Stimulated activated CD8-positive, alpha-beta memory T cell treated with anti-CD3 and anti-CD28 coated beads, Interleukin-7, amount 100 ng/mL, for 4 hours (primary cell): ENCODE measurements at regions not wholly inside any gene's neighbourhood (a gene's known extent, or its start where the extent isn't known, plus 50 kb on each side); places are given as distances from the start of the nearest gene placed in this dataset.

Experiments used
- DNase-seq, 2 donors: peaks; one replicate each; pipeline ENCODE4 v3.0.0-alpha.2; 2020; ENCODE audit warnings: low read depth in 2 of 2

DNA sequence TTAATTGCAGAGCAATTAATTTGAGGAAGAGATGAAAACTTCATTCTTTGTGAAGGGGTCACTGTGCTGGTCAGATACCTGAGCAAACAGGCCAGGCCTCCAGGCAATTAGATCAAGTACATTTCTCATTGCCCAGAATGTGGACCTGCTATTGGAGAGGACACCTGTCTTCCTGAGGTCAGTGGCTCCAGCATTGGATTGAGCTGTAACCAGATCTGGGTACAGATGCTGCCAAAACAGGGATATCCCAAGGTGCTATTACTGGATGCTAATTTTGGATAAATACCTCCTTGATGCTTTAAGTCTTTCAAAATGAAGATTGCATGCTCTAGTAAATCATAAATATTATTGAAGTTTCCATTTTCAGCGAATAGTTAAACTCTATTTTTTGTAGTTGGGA, 131.5 kb downstream of the FAM161A start:
- no peak for DNase-seq

- no peak for DNase-seq
Measured at GRCh38 chr2:61721382-61721781, 132.5 kb downstream of the FAM161A start.

- no peak for DNase-seq
Measured at GRCh38 chr2:61720911-61721310, 132.9 kb downstream of the FAM161A start.

DNA sequence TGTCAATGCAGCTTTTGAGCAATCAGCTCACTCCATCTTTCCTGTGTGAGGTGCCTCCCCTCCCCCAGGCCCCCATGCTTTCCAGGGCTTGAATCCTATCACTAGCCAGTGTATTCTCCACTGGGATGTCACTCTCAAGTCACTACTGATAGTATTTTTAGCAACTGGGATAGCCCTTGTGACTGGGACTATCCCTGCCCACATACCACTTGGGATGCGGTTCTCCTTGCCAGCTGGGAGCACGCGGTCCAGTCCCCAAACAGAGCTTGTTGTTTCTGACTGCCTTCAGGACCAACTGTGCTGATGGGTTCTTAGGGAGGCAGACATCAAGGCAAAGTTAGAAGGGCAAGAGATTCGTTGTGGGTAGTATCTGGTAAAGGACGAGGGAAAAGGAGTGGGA, 134.9 kb downstream of the FAM161A start:
- no peak for DNase-seq

DNA sequence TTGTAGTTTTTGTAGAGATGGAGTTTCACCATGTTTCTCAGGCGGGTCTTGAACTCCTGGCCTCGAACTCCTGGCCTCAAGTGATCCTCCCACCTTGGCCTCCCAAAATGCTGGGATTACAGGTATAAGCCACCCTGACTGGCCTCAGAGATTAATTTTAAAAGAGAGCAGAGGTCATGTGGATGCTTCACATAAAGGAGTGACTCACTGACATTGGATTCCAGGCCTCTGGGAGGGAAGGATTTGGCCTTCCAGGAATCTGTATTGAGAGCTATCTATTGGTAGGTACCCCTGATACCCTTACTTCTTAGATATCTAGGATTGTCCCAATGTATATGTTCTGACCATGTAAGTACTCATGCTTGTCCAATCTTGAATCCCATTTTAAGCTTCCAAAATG, 138.4 kb downstream of the FAM161A start:
- DNase-seq: no peak

DNA sequence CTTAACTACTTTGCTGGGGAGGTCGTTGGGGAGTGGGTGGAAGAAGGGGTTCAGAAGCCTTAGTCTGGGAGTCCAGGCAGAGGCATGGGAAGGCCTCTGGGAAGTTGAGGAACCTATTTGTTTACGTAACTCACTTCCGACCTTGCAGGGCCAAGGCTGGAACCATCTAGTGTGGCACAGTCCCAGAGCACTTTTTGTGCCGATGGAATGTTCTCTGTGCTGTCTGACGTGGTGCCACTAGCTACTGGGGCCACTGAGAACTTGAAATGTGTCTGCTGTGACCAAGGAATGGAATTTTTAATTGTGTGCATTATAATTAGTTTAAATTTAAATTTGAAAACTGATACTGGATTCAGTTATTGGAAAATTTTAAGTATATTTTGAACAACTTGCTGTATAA, 139.7 kb downstream of the FAM161A start:
- no peak for DNase-seq

GRCh38 chr2:61713457-61713856, 140.4 kb downstream of the FAM161A start:
- no peak for DNase-seq

DNA sequence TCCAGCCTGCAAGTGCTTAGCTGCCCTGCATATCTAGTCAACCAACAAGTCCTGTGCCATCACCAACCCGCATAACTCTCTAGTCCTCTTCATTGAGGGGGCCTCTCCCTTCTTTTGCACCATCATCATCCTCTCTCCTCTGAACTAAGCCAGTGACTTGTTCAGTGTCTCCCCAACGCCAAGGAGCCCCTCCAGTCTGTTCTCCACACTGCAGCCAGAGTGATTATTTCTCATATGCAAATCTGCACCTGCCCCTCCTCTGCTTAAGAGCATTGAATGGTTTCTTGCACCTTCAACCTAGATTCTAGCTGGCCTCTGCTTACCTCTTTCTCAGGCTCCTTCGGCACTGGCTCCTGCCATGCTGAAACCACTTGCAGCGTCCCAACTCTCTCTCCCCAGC, 141.8 kb downstream of the FAM161A start:
- no peak for DNase-seq

- no peak for DNase-seq
Measured at GRCh38 chr2:61710711-61711110, 143.1 kb downstream of the FAM161A start.

DNA sequence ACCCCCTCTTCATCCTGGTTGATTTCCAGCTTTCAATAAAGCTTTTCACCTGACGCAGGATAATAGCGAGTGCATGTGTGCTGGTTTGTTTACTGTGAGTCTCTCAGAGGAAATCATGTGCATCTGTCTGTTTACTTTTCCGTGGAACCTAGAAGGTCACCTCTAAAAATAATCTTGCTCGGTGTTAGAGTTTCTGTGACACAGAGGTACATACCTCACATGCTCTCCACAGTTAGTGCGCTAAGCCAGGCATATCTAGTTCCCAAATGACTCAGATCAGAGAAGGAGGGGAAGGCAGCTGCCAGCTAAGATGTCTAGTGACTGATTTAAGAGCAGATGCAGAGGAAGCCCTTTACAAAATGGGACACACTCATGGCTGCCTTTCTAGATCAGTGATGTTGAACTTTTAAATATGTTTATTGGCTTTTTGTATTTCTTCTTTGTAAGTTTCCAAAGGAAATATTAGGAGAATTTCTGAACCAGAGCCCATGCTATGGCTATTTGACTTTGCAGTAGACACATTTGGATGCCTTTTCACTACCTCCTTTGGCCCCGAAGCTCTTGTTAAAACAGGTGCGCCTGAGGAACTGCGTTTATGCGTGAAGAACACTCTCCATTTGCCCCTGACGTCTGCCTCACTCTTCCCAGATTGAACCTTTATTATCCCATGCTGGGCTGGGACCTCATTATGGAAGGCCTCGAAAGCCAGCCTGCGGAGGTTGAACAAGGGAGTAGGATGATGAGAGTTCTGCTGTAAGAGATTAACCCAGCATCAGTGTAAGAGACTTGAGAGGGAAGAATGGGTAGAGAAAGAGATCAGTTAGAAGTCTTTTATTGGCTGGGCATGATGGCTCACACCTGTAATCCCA, 145.6 kb downstream of the FAM161A start:
- DNase-seq: no peak

DNA sequence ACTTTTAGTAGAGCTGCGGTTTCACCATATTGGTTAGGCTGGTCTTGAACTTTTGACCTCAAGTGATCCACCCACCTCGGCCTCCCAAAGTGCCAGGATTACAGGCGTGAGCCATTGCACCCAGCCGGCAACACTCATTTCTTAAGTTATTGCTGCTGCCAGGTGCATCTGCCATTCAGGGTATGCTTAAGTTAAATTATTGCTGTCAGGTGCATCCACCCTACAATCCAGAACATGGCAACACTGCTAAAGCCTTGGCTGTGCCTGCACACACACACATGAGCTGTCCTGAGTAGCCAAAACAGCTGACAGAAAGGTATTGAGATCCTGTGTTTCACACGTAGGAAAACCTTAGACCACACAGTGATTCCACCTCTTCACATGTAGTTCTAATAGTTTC, 148.2 kb downstream of the FAM161A start:
- no peak for DNase-seq

DNA sequence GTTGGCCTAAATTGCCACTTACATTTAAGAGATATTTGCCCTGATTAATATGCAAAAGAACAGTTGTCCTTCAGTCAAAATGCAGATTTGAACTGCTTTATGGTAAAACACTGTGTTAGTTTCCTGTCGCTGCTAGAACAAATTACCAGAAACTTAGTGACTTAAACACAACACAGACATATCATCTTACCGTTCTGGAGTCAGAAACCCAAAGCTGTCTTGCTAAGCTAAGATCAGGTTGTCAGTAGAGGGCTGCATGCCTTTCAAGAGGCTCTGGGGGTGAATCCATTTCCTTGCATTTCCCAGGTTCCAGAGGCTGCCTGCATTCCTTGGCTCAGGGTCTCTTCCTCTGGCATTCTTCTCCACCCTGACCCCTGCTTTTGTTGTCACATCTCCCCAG, 149.5 kb downstream of the FAM161A start:
- no peak for DNase-seq

- DNase-seq: no peak
Measured at GRCh38 chr2:61702088-61702467, 151.8 kb downstream of the FAM161A start.

DNA sequence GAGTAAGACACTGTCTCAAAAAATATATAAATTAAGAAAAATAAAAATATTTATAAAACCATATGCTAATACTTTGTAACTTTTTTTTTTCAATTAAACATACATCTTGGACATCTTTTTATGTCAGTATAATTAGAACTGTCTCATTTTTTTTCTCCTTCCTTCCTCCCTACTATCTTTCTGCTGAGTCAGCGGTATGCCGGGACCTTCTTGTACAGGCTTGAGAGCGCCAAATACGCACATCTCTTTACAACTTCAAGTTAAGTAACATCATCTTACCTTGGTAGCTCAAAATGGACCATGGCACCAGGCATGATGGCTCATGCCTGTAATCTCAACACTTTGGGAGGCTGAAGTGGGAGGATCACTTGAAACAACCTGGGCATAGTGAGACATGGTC, 153.4 kb downstream of the FAM161A start:
- DNase-seq: no peak

DNA sequence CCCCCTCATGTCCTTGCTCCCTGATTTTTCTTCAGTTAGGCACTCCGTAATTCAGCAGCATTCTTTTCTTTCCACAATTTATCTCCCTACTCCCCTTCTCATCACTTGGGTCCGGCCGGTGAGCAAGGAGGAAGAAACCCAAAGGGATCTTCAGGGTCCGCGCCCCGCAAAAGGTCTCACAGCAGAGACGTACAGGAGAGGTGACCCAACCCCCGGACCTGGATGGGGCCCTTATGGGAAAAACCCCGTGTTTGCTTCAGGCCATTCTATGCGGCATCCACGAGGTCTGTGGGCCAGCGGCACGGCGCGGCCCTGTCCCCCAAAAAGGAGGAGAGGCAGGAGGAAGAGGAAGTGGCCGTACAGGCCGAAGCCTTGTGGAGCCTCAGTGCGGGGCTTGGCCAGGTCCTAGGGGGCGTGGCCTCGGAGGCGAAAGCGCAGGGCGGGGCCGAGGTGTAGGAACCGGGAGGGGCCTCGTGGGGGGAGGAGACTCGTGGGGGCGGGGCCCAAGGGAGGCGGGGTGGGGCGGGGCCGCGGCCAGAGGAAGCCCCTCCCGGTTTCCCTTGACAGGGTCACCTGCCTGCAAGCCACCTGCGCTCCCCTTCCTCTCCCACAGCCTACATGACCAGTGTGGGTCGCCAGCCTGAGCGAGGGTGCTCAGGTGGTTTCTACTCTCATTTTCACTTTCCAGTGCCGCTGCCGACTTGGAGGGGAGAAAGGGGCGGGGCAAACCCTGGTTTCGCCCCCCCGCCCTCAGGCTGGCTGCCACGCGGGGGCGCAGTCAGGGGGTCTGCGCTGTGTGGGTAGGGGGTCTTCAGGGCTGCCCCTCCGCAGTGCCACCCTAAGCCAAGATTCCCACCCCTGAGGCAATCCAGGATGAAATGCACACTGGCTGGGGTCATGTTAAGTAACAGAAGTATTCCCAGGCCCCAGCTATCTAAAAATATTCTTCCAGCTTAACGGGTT, 156.4 kb upstream of the XPO1 start:
- peak; percentile 71 to 80 for DNase-seq

DNA sequence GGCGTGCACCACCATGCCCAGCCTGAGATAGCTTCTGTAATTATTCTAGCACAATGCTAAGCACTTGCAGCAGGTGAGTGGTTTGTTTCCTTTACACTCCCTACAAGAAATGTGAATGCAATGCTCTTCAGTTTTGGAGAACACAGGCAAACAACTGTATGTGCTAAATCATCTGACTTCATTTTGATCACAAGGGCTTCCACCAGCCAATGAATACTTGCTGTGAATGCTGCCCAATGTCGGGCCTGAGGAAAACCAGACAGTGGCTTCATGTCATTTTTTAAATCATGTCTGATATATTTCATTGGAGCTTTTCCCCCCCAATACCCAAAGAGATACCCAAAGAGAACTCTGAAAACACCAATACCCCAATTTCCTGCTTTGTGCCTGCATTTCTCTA, 155.6 kb upstream of the XPO1 start:
- no peak for DNase-seq

DNA sequence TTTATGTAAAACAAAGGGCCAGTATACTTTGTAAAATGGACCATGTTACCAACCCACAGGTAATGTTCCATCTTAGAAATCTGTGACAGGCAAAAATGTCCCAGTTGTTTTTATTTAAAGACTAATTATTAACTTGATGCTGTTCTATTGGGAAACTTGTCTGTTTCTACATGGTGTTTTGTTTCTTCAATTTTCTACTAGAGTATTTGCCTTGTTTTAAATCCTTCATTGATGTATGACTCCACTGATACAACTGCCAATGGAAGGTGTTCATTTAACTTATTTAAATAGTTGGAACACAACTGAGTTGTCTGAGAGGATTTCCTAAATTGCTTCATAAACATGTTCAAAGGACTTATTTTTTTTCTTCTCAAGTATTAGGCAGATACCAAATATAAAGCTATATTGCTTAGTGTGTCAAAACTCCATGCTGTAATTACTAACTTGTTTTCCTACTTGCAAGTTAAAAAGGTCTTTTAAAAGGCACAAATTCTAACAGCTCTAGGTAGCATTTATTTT, 152.0 kb upstream of the XPO1 start:
- no peak for DNase-seq

GRCh38 chr2:61689568-61689967, 151.4 kb upstream of the XPO1 start:
- no peak for DNase-seq

- no peak for DNase-seq
Measured at GRCh38 chr2:61688369-61689334, 150.5 kb upstream of the XPO1 start.

DNA sequence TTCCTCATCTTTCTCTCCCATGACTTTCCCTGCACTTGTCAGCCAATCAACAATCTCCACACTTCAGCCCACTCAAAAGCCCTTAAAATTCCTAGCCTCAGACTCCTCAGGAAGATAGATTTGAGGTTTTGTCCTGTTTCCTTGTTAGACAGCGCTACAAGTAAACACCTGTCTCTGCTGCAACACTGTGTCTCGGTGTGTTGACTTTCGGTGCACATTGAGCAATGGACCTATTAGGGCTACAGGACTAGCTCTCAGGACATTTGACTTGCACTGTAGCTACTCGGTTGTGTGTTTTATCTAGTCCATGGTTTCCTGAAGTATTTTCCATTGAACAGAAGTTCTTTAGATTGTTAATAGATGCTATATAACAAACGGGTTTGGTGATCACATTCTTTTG, 140.9 kb upstream of the XPO1 start:
- DNase-seq: no peak

GRCh38 chr2:61677942-61678341, 139.8 kb upstream of the XPO1 start:
- DNase-seq: no peak
